H1 (cell line): ENCODE measurements at regions not wholly inside any gene's neighbourhood (a gene's known extent, or its start where the extent isn't known, plus 50 kb on each side); places are given as distances from the start of the nearest gene placed in this dataset.
A peak's percentile ranks its signal among the peaks of the same experiment; 100 is the strongest.

ENCODE experiments used
- CTCF ChIA-PET: fragments of 300-600 bp; sonication (Branson Sonifier 250); formaldehyde crosslinking; loops from one replicate; lab custom pipeline; 2021; ENCODE audit not compliant: partially characterized antibody; lab: Charles Lee
- POLR2A ChIA-PET: fragments of 300-600 bp; sonication (Branson Sonifier 250); formaldehyde crosslinking; loops from one replicate; lab custom pipeline; 2021; ENCODE audit warnings: inconsistent platforms; ENCODE audit not compliant: partially characterized antibody; lab: Charles Lee
- DNase-seq, 2 experiments: peaks; one replicate each; pipeline versions ENCODE4 v3.0.0 to v3.0.0-alpha.2; 2010 to 2022; ENCODE audit warnings: low spot score in 2 of 2, low read depth in 1 of 2, mixed read lengths in 1 of 2
- FAIRE-seq: peaks from 2 replicates; lab custom pipeline; 2011; peaks lifted over from hg19 to GRCh38; lab: Jason Lieb, UNC
- H2AFZ ChIP-seq: 2 replicates; pipeline ENCODE4 v1.8.1; 2012; ENCODE audit warnings: low read length, inconsistent platforms
- H2AK5ac ChIP-seq: 2 replicates; pipeline ENCODE4 v1.6.1; 2013; ENCODE audit warnings: low read depth, low read length
- H2BK120ac ChIP-seq: replicated peaks from 2 replicates; pipeline ENCODE3; 2013; ENCODE audit warnings: low read depth, low read length, inconsistent platforms
- H2BK12ac ChIP-seq: 2 replicates; pipeline ENCODE4 v1.6.1; 2013; ENCODE audit warnings: low read depth, low read length
- H2BK15ac ChIP-seq: 2 replicates; pipeline ENCODE4 v1.6.1; 2013; ENCODE audit warnings: low read length
- H2BK20ac ChIP-seq: 2 replicates; pipeline ENCODE4 v1.6.1; 2013; ENCODE audit warnings: low read length
- H2BK5ac ChIP-seq: 2 replicates; pipeline ENCODE4 v1.6.1; 2013; ENCODE audit warnings: low read depth, low read length
- H3K14ac ChIP-seq: 2 replicates; pipeline ENCODE4 v1.6.1; 2013; ENCODE audit warnings: inconsistent platforms; ENCODE audit not compliant: insufficient read length
- H3K18ac ChIP-seq: 2 replicates; pipeline ENCODE4 v1.6.1; 2013; ENCODE audit warnings: low read length; ENCODE audit errors: extremely low read depth
- H3K23ac ChIP-seq: 2 replicates; pipeline ENCODE4 v1.6.1; 2013; ENCODE audit warnings: inconsistent platforms; ENCODE audit not compliant: insufficient read length
- H3K23me2 ChIP-seq: 2 replicates; pipeline ENCODE4 v1.6.1; 2013; ENCODE audit warnings: low read depth, low read length
- H3K27ac ChIP-seq: 2 replicates; pipeline ENCODE4 v1.6.1; 2011; ENCODE audit warnings: low read depth, low read length, inconsistent platforms
- H3K27me3 ChIP-seq, 4 experiments: replicated peaks in 1 of 4; 1 replicate in 1 of 4; 2 replicates in 3 of 4; pipeline versions ENCODE4 v1.6.1 to v1.8.1; 2011 to 2013; ENCODE audit warnings: low read length in 3 of 4, mild to moderate bottlenecking in 3 of 4, inconsistent platforms in 2 of 4, mixed read lengths in 2 of 4, moderate library complexity in 1 of 4; ENCODE audit not compliant: control insufficient read depth in 3 of 4, insufficient read depth in 3 of 4; ENCODE audit errors: extremely low read depth in 1 of 4
- H3K36me3 ChIP-seq, 4 experiments: 2 replicates each; pipeline versions ENCODE4 v1.6.1 to v1.8.1; 2011 to 2013; ENCODE audit warnings: mild to moderate bottlenecking in 4 of 4, low read length in 3 of 4, moderate library complexity in 2 of 4, control low read depth in 1 of 4, inconsistent platforms in 1 of 4; ENCODE audit not compliant: insufficient read depth in 4 of 4, control insufficient read depth in 2 of 4
- H3K4ac ChIP-seq: replicated peaks from 2 replicates; pipeline ENCODE3; 2013; ENCODE audit warnings: low read length, low read depth, mixed read lengths, inconsistent platforms; ENCODE audit not compliant: insufficient read length
- H3K4me1 ChIP-seq, 4 experiments: replicated peaks in 1 of 4; 1 replicate in 1 of 4; 2 replicates in 3 of 4; pipeline versions ENCODE4 v1.6.1 to v1.8.1; 2011 to 2013; ENCODE audit warnings: low read length in 3 of 4, inconsistent platforms in 2 of 4, mixed read lengths in 1 of 4; ENCODE audit not compliant: insufficient read depth in 4 of 4, control insufficient read depth in 3 of 4
- H3K4me2 ChIP-seq, 2 experiments: 2 replicates each; pipeline versions ENCODE4 v1.6.1 to v1.8.1; 2011 to 2013; ENCODE audit warnings: low read depth in 2 of 2, low read length in 2 of 2, control low read depth in 1 of 2, inconsistent platforms in 1 of 2, mild to moderate bottlenecking in 1 of 2; ENCODE audit not compliant: insufficient read depth in 1 of 2
- H3K4me3 ChIP-seq, 4 experiments: fragments of 200-600, 300-600 bp in 1 of 4; sonication (generic), shearing (Covaris generic), sonication (Bioruptor Twin) in 1 of 4; 2 replicates each; pipeline versions ENCODE4 v1.5.1 to v1.8.1; 2011 to 2016; ENCODE audit warnings: low read length in 4 of 4, low read depth in 3 of 4, control low read depth in 2 of 4, inconsistent platforms in 2 of 4, mild to moderate bottlenecking in 2 of 4, mixed read lengths in 1 of 4, moderate library complexity in 1 of 4; ENCODE audit not compliant: insufficient read depth in 2 of 4; ENCODE audit errors: extremely low read depth in 1 of 4
- H3K56ac ChIP-seq: replicated peaks from 2 replicates; pipeline ENCODE3; 2013; ENCODE audit warnings: low read depth, mild to moderate bottlenecking, mixed read lengths, low read length, inconsistent platforms; ENCODE audit not compliant: insufficient read length
- H3K79me1 ChIP-seq: 2 replicates; pipeline ENCODE4 v1.6.1; 2013; ENCODE audit warnings: low read depth, low read length, control low read depth
- H3K79me2 ChIP-seq, 2 experiments: 2 replicates each; pipeline versions ENCODE4 v1.6.1 to v1.8.1; 2012 to 2013; ENCODE audit warnings: low read length in 2 of 2, mild to moderate bottlenecking in 2 of 2, inconsistent platforms in 1 of 2; ENCODE audit not compliant: insufficient read depth in 2 of 2, control insufficient read depth in 1 of 2
- H3K9ac ChIP-seq, 4 experiments: replicated peaks in 1 of 4; 1 replicate in 1 of 4; 2 replicates in 3 of 4; pipeline versions ENCODE4 v1.6.1 to v1.8.1; 2011 to 2013; ENCODE audit warnings: low read depth in 3 of 4, low read length in 3 of 4, control low read depth in 2 of 4, mild to moderate bottlenecking in 2 of 4, moderate library complexity in 2 of 4, inconsistent platforms in 1 of 4; ENCODE audit errors: extremely low read depth in 1 of 4
- H3K9me3 ChIP-seq, 2 experiments: 2 replicates each; pipeline versions ENCODE4 v1.6.1 to v1.8.1; 2012 to 2013; ENCODE audit warnings: mild to moderate bottlenecking in 2 of 2, moderate library complexity in 2 of 2, control low read depth in 1 of 2, inconsistent platforms in 1 of 2, low read depth in 1 of 2, low read length in 1 of 2, mixed read lengths in 1 of 2; ENCODE audit not compliant: insufficient read depth in 2 of 2
- H4K20me1 ChIP-seq, 2 experiments: replicated peaks in 1 of 2; 2 replicates each; pipeline versions ENCODE3 to v1.8.1; 2011 to 2013; ENCODE audit warnings: inconsistent platforms in 2 of 2, low read length in 2 of 2, mild to moderate bottlenecking in 1 of 2; ENCODE audit not compliant: insufficient read depth in 2 of 2, control insufficient read depth in 1 of 2
- H4K5ac ChIP-seq: 2 replicates; pipeline ENCODE4 v1.6.1; 2013; ENCODE audit warnings: low read length, low read depth, mixed read lengths, inconsistent platforms; ENCODE audit not compliant: insufficient read length
- H4K8ac ChIP-seq: 2 replicates; pipeline ENCODE4 v1.8.0; 2013; ENCODE audit warnings: mild to moderate bottlenecking, moderate library complexity, low read length, inconsistent platforms; ENCODE audit not compliant: insufficient read depth; ENCODE audit errors: extremely low read depth
- H4K91ac ChIP-seq: replicated peaks from 2 replicates; pipeline ENCODE3; 2013; ENCODE audit warnings: low read length, mixed read lengths, inconsistent platforms; ENCODE audit not compliant: insufficient read length
- ASH2L ChIP-seq: fragments of 200-600, 300-600 bp; sonication (generic); IDR thresholded peaks from one replicate; pipeline ENCODE4 v1.7.1; 2017; ENCODE audit warnings: low read length
- FOSL1 ChIP-seq: IDR thresholded peaks from 2 replicates; pipeline ENCODE4 v1.6.1; 2011; ENCODE audit warnings: mild to moderate bottlenecking, low read depth, low read length, moderate library complexity; ENCODE audit not compliant: insufficient read depth
- NRF1 ChIP-seq: IDR thresholded peaks from 2 replicates; pipeline ENCODE4 v1.6.1; 2011; ENCODE audit warnings: mild to moderate bottlenecking, low read depth, low read length, improper control_type of control experiment
- POLR2A ChIP-seq, 2 experiments: IDR thresholded peaks; 1 replicate in 1 of 2; 2 replicates in 1 of 2; pipeline ENCODE4 v1.6.1; 2011; ENCODE audit warnings: low read depth in 2 of 2, low read length in 2 of 2, mild to moderate bottlenecking in 2 of 2; ENCODE audit errors: control extremely low read depth in 1 of 2
- SAP30 ChIP-seq: fragments of 300-600 bp; sonication (generic); IDR thresholded peaks from 2 replicates; pipeline ENCODE4 v1.7.1; 2012; ENCODE audit warnings: low read length, moderate library complexity, mild to moderate bottlenecking, inconsistent platforms; ENCODE audit not compliant: insufficient read depth, insufficient replicate concordance
- SP1 ChIP-seq: IDR thresholded peaks from 2 replicates; pipeline ENCODE4 v1.6.1; 2011; ENCODE audit warnings: low read depth, low read length
- SP4 ChIP-seq: IDR thresholded peaks from 2 replicates; pipeline ENCODE4 v1.6.1; 2012; ENCODE audit warnings: low read length, inconsistent platforms
- TBP ChIP-seq: IDR thresholded peaks from 2 replicates; pipeline ENCODE4 v1.6.1; 2011; ENCODE audit warnings: low read depth, low read length, improper control_type of control experiment
- TCF12 ChIP-seq: IDR thresholded peaks from 2 replicates; pipeline ENCODE4 v1.6.1; 2011; ENCODE audit warnings: low read depth, mild to moderate bottlenecking, low read length
- WGBS, 2 experiments: shearing (Covaris generic) in 1 of 2; methylation state at CpG; one replicate each; pipeline versions ENCODE4 v1.1.6 to v1.1.7; 2013 to 2015; ENCODE audit warnings: low lambda C conversion rate in 2 of 2, mixed read lengths in 2 of 2, inconsistent platforms in 1 of 2, low coverage in 1 of 2, missing lambda C conversion rate in 1 of 2; ENCODE audit not compliant: insufficient replicate concordance in 2 of 2, insufficient coverage in 1 of 2, insufficient read length in 1 of 2; ENCODE audit errors: extremely low coverage in 1 of 2, missing lambda C conversion rate in 1 of 2; 5-methylcytosine and 5-hydroxymethylcytosine counted together

- ChIA-PET CTCF (no interaction called here), POLR2A (no interaction called here)
- Histone ChIP-seq H3K4me3 (no peak overlapping the region), H3K79me2 (no peaks in the 10 kb centered on the region; a peak in 1 of 4 replicates), H3K27me3 (no peaks in the 10 kb centered on the region), H2AFZ (no peak overlapping the region), H2BK15ac (0 out of 2 replicates have a peak overlapping the region, but pooled peaks have one; percentile 74), H2BK120ac (no peak overlapping the region), H3K14ac (no peak overlapping the region), H3K4me2 (no peak overlapping the region), H3K4me1 (peaks cover 0 to 4% (median 0%) of the 10 kb centered on the region in 4 experiments; a peak in 2 of 7 replicates), H4K8ac (no peak overlapping the region), H3K23ac (no peak overlapping the region), H3K23me2 (peaks cover 2% of the 10 kb centered on the region; the same call in 1 of the 2 replicates), H3K36me3 (no peaks in the 10 kb centered on the region), H3K9ac (no peak overlapping the region), H3K18ac (no peak overlapping the region), H3K27ac (no peak overlapping the region), H2BK5ac (no peak overlapping the region), H3K4ac (no peak overlapping the region), H4K5ac (no peak overlapping the region), H4K91ac (no peak overlapping the region), H2BK20ac (no peak overlapping the region), H3K79me1 (no peaks in the 10 kb centered on the region), H2AK5ac (no peak overlapping the region), H4K20me1 (peaks cover 0 to 2% of the 10 kb centered on the region in 2 experiments), H3K9me3 (no peaks in the 10 kb centered on the region; a peak in 1 of 4 replicates), H2BK12ac (no peak overlapping the region), H3K56ac (no peak overlapping the region)
- 82% methylated on average over 2 of the region's 2 CpGs; no CpG with 5 or more reads in 1 of the 2 experiments for WGBS, 2 experiments
- DNase-seq (no peak), FAIRE-seq (no peak)
- no peak for TF ChIP-seq TBP
- no peak for TF ChIP-seq TCF12
- TF ChIP-seq SP1: no peak
- TF ChIP-seq SAP30: no peak
- TF ChIP-seq ASH2L: no peak
- TF ChIP-seq FOSL1: no peak
- TF ChIP-seq NRF1: no peak
- no peak for TF ChIP-seq POLR2A (IDR thresholded peaks at IDR 0.05; ENCODE audit: control extremely low read depth in 1 of 2, low read depth in 2 of 2, low read length in 2 of 2)
- no peak for TF ChIP-seq SP4
Observed at GRCh38 chr9:82563094-82563493, 499.8 kb downstream of the RASEF start.
